ENCODE measurements at regions not wholly inside any gene's neighbourhood (a gene's known extent, or its start where the extent isn't known, plus 50 kb on each side); places are given as distances from the start of the nearest gene placed in this dataset.

DNA sequence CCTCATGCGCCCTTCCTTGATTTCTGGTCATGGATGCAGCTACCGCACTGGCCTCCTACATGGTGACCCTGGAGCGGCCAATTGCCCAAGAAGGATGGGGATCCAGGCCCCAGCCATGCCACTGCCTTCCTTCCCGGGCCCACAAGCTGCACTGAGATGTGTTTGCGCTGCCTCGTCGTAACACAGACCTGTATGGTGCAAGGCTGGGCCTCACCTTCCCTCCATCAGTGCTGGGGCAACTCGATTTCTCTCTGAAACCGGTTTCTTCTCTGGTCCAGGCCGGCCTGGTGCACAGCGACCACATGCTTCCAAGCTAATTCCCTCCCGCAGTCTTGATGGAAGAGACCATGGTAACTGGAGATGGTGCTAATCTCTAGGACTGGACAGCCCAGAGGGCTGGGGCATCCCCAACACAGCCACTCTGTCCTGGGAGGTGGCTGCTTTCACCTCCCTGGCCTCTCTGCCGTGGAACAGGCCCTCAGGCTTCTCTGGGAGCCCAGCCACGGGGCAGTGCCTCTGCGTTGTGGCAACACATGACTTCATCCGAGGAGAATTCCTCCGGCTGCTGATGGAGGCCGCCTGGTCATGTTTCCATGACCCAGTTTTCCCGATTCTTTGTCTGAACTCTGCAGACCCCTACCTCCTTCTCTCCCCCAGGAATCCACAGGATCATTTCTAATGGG, 184.2 kb downstream of the GLI2 start:
- Mint-ChIP-seq H3K27me3 (no peaks in the 10 kb centered on the region), H3K4me3 (no peak overlapping the region)
- CTCF ChIA-PET = no interaction called here

DNA sequence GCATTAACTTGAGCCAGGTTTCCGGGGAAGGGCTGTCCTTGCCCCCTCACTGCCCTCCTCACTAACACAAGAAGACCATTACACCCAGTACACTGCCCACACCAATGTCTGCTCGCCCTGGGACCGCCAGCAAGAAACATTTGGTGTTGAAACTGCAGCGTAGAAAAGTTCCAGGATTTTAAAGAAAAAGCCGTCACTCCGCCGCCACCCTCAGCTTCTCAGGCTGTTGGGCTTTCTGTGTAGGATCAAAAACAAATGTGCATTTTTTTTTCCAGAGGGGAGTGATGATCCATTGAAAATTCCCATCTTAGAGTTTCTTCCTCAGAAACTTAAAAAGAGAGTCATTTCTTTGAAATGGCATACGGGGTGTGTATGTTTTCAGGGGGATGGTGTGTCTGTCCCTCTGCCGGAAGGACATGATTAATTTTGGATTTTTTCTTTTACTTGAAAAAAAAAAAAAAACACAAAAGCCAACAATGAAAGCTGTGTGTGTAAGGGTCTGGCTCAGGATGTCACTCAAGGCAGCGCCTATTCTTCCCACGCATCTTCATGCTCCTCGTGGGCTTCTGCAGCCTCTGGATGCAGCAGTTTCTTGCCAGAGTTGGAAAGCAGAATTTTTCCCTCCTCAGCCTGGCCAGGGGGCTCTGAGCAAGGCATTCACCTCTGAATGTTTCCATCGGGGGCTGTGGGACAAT, 184.9 kb downstream of the GLI2 start:
- H3K4me3 Mint-ChIP-seq = no peak overlapping the region
- H3K36me3 Mint-ChIP-seq (ENCODE audit: low read depth) = no peaks in the 10 kb centered on the region
- no peaks in the 10 kb centered on the region for H3K9me3 Mint-ChIP-seq
- CTCF ChIA-PET = interaction anchor here (0.6 kb wide), 1 partner anchor 88 kb away, joined by 3 read pairs; no protein-coding TSS in a partner anchor
- no peak for DNase-seq
- no peaks in the 10 kb centered on the region for H3K4me1 Mint-ChIP-seq
- no peaks in the 10 kb centered on the region for H3K27me3 Mint-ChIP-seq
- no peak overlapping the region for H3K27ac Mint-ChIP-seq
- POLR2A ChIA-PET = no interaction called here

More for the DNA sequence above, 184.2 kb downstream of the GLI2 start:
- Mint-ChIP-seq H3K9me3 (no peaks in the 10 kb centered on the region), H3K36me3 (ENCODE audit: low read depth) (no peaks in the 10 kb centered on the region), H3K4me1 (no peaks in the 10 kb centered on the region), H3K27ac (no peak overlapping the region)
- no peak for DNase-seq
- POLR2A ChIA-PET = no interaction called here

DNA sequence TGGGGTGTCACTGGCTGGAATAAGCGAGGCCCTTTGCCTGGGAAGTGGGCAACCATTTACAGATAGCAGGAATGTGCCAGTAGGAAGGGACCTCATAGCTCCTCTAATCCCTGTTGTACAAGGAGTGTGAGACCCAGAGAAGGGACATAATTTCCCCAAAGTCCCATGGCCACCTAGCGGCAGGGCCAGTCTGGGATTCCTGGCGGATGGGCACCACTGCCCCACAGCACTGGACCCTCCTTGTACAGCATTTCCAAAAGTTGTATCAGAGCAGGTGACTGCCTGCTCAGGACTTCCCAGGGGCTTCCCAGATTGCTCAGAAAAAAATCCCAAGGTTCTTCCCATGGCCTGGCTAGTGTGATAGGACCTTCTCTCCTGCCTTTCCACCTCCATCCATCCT, 185.8 kb downstream of the GLI2 start:
- CTCF ChIA-PET = no interaction called here
- H3K9me3 Mint-ChIP-seq = no peaks in the 10 kb centered on the region
- no peaks in the 10 kb centered on the region for H3K27me3 Mint-ChIP-seq
- no peaks in the 10 kb centered on the region for H3K4me1 Mint-ChIP-seq
- POLR2A ChIA-PET = no interaction called here
- no peak overlapping the region for H3K4me3 Mint-ChIP-seq
- no peak overlapping the region for H3K27ac Mint-ChIP-seq
- no peaks in the 10 kb centered on the region for H3K36me3 Mint-ChIP-seq (ENCODE audit: low read depth)
- no peak for DNase-seq

DNA sequence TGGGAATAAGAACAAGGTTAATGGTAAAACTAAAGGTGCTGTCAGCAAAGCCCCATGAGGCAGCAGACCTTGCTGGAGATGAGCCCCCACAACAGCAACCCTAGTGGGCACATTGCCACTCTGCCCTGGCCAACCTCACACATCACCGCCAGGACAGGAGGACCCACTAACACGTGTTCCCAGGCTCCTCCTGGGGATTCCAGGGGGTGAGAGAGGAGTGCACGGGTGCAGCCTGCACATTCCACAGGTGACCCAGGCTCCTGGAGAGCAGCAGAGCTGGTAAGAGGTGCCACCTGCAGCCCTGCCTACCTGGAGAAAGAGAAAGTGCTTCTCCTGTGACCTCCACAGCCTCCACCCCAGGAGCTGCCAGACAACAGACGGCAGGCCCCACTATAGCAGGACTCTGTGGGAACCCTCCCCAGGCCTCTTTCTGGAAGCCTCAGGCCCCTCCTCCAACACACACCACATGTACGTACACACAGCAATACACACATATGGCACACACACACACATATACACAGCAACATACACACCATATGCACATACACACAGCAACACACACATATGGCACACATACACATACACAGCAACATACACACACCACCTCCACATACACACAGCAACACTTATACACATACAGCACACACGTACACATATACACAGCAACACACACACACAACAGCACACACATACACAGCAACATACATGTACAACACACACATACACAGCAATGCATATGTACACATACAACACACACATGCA, 187.1 kb downstream of the GLI2 start:
- H3K27me3 Mint-ChIP-seq = no peaks in the 10 kb centered on the region
- no peak for DNase-seq
- H3K36me3 Mint-ChIP-seq (ENCODE audit: low read depth) = no peaks in the 10 kb centered on the region
- H3K4me3 Mint-ChIP-seq = no peak overlapping the region
- H3K4me1 Mint-ChIP-seq = no peaks in the 10 kb centered on the region
- ChIA-PET POLR2A (no interaction called here), CTCF (no interaction called here)
- no peak overlapping the region for H3K27ac Mint-ChIP-seq
- H3K9me3 Mint-ChIP-seq = no peaks in the 10 kb centered on the region

DNA sequence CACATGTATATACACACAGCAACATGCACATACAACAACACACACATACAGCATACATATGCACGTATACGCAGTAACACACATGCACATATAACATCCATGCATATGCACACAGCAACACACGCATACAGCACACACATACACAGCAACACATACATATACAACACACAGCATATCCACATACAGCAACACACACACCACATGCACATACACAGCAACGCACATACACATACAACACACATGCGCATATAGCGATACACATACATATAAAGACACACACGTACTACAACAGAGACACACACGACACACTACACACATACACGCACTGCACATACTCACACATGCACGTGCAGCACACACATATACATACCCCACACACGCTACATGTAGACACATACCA, 187.8 kb downstream of the GLI2 start:
- Mint-ChIP-seq H3K27ac (no peak overlapping the region), H3K4me3 (no peak overlapping the region), H3K27me3 (no peaks in the 10 kb centered on the region), H3K36me3 (ENCODE audit: low read depth) (no peaks in the 10 kb centered on the region), H3K4me1 (no peaks in the 10 kb centered on the region), H3K9me3 (no peaks in the 10 kb centered on the region)
- ChIA-PET CTCF (no interaction called here), POLR2A (no interaction called here)
- no peak for DNase-seq

DNA sequence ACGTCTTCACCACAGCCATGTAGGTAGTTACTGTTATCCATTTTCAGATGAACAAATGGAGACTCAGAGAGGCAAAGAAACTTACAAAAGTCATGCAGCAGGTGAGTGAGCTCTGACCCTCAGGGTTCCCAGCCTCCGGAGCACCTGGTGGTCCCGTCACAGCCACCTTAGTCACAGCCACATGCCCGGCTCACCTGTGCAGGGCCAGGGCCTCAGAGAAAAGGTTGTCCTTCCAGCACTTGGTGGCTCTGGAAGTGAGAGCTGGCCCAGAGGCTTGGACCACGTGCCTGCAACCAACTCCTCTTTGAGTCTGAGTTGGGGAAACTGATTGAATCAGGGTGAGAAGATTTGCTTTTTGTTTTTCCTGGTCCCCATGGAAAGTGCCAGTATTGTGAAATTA, 189.3 kb downstream of the GLI2 start:
- no peak for DNase-seq
- POLR2A ChIA-PET = no interaction called here
- no peak overlapping the region for H3K27ac Mint-ChIP-seq
- H3K36me3 Mint-ChIP-seq (ENCODE audit: low read depth) = no peaks in the 10 kb centered on the region
- no peak overlapping the region for H3K4me3 Mint-ChIP-seq
- H3K9me3 Mint-ChIP-seq = no peaks in the 10 kb centered on the region
- H3K4me1 Mint-ChIP-seq = no peaks in the 10 kb centered on the region
- CTCF ChIA-PET = no interaction called here
- H3K27me3 Mint-ChIP-seq = no peaks in the 10 kb centered on the region

DNA sequence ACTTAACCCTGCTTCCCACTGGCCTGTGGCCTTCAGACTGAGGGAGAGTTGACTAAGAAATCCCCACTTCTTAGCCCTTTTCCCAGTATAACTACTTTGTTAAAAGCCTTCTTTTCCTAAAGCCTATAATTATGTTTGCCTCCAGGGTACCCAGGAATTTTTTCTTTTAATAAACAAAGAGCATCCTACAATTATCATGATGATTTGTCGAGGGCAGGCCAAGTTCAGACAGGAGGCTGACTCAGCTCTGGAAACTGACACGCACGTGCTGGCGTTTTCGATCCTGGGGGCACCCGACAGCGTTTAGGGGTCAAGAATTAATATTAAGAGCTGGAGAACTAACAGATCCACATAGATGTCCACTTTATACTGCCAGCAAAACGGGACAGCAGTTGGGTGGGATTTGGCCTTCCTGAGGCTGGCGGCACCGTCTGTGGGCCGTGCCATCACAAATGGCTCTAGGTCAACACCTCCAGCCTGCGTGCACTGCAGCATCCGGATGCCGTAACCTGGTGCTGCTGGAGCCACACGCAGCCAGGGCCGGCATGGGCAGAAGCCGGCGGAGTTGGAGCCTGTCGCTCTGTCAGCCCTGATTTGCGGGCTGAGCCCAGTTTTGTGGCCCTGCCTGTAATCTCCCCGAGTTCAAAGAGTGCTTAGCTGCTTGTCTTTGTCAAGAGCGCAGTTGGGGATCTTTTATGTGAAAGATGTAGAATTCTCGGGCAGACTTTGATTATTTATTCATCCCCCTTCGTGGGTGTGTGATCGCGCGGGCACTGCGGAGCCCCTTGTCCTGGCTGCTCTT, 191.0 kb downstream of the GLI2 start:
- ChIA-PET CTCF (no interaction called here), POLR2A (no interaction called here)
- no peak for DNase-seq
- H3K4me3 Mint-ChIP-seq = no peak overlapping the region
- H3K27me3 Mint-ChIP-seq = no peaks in the 10 kb centered on the region
- H3K9me3 Mint-ChIP-seq = no peaks in the 10 kb centered on the region
- H3K4me1 Mint-ChIP-seq = no peaks in the 10 kb centered on the region
- no peak overlapping the region for H3K27ac Mint-ChIP-seq
- no peaks in the 10 kb centered on the region for H3K36me3 Mint-ChIP-seq (ENCODE audit: low read depth)

DNA sequence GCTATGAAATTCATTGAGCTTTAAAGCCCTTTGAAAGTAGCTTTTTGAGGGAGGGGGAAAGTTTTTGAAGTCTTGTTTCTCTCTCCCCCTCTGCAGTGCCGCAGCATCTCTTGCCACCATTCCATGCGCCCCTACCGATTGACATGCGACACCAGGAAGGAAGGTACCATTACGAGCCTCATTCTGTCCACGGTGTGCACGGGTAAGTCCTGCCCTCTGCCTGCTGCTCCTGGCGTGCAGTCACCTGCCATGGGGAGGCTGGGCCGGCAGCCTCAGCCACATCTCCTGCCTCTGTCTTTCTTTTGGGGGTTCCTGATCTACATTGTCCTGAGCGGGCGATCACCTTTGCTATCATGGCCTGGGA, 191.6 kb downstream of the GLI2 start:
- Mint-ChIP-seq H3K4me3 (no peak overlapping the region), H3K4me1 (no peaks in the 10 kb centered on the region), H3K27me3 (no peaks in the 10 kb centered on the region), H3K27ac (no peak overlapping the region), H3K36me3 (ENCODE audit: low read depth) (no peaks in the 10 kb centered on the region), H3K9me3 (no peaks in the 10 kb centered on the region)
- no peak for DNase-seq
- CTCF ChIA-PET = no interaction called here
- POLR2A ChIA-PET = no interaction called here

DNA sequence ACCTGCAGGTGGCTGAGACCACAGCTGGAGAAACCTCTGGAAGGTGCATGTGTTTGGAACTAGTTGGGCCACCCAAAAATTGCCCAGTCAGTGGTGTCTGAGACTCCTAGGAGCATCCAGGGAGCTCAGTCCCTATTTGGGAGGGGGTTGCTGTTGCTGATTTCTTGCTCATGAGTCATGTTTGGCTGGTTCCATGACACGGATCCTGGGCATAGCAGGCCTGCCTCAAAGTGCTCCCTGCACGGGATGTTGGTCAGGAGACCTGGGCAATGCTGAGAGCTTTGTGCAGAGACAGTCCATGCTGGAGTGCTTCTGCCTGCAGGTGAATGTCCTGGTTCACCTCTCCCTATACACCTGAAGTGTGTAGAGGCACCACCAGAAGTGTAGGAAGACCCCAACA, 194.2 kb downstream of the GLI2 start:
- POLR2A ChIA-PET = no interaction called here
- no peak for DNase-seq
- Mint-ChIP-seq H3K4me1 (no peaks in the 10 kb centered on the region), H3K9me3 (no peaks in the 10 kb centered on the region), H3K4me3 (no peak overlapping the region), H3K36me3 (ENCODE audit: low read depth) (no peaks in the 10 kb centered on the region), H3K27me3 (no peaks in the 10 kb centered on the region), H3K27ac (no peak overlapping the region)
- CTCF ChIA-PET = no interaction called here

DNA sequence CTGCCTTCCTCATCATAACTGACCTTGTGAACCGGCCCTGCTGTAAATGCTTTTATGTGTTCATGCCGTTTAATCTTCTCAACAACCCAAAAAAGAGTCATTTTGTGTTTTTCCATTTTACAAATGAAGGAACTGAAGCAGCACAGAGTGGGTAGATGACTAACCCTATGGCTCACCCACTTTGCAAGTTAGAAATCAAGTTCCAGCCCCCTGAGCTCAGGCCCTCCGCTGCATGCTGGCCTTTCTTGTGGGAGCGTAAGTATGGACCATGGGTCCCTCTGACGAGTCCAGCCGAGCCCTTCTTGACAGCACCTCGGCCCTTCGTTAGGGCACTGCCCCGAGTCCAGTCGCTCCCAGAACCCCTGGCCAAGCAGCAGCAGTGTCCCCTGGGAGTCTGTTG, 194.6 kb downstream of the GLI2 start:
- Mint-ChIP-seq H3K4me1 (no peaks in the 10 kb centered on the region), H3K9me3 (no peaks in the 10 kb centered on the region), H3K4me3 (no peak overlapping the region), H3K27me3 (no peaks in the 10 kb centered on the region), H3K27ac (no peak overlapping the region), H3K36me3 (ENCODE audit: low read depth) (no peaks in the 10 kb centered on the region)
- POLR2A ChIA-PET = no interaction called here
- no peak for DNase-seq
- CTCF ChIA-PET = no interaction called here

DNA sequence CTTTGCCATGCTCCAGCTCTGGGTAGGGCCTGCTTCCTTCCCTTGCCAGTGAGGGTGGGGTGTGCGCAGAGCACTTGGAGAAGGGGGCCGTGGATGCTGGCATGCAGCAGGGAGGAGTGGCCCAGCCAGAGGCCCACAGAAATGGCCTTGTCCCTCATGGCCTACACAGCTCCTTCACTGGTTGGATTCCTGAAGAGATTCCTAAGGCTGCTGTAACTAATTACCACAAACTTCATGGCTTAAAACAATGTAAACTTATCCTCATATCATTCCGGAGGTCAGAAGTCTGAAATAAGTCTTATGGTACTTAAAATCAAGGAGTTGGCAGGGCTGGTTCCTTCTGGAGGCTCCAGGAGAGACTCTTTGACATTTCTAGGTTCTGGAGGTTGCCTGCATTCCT, 195.2 kb downstream of the GLI2 start:
- Mint-ChIP-seq H3K27me3 (no peaks in the 10 kb centered on the region), H3K9me3 (no peaks in the 10 kb centered on the region), H3K36me3 (ENCODE audit: low read depth) (no peaks in the 10 kb centered on the region), H3K4me3 (no peak overlapping the region), H3K4me1 (no peaks in the 10 kb centered on the region), H3K27ac (no peak overlapping the region)
- no peak for DNase-seq
- POLR2A ChIA-PET = no interaction called here
- CTCF ChIA-PET = no interaction called here

DNA sequence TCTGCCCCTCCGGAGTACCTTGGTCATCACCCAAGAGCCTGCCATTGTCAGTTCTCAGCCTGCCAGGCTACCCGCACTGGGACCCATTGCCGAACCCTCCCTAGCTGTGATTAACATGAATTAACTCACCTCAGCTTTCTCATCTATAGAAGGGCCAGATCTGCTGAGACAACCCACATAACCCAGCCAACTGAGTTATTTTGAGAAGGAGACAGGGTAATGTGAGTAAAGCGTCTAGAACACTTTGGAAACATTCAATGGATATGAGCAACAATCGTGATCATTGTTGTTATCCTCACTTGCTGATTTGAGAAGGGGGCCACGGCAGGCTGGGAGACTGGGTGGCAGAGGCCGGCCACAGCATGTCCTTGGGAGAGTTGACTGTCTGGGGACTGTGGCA, 196.8 kb downstream of the GLI2 start:
- no peaks in the 10 kb centered on the region for H3K36me3 Mint-ChIP-seq (ENCODE audit: low read depth)
- H3K27me3 Mint-ChIP-seq = no peaks in the 10 kb centered on the region
- no peak overlapping the region for H3K27ac Mint-ChIP-seq
- ChIA-PET POLR2A (no interaction called here), CTCF (no interaction called here)
- H3K4me3 Mint-ChIP-seq = no peak overlapping the region
- no peaks in the 10 kb centered on the region for H3K4me1 Mint-ChIP-seq
- no peak for DNase-seq
- H3K9me3 Mint-ChIP-seq = no peaks in the 10 kb centered on the region

DNA sequence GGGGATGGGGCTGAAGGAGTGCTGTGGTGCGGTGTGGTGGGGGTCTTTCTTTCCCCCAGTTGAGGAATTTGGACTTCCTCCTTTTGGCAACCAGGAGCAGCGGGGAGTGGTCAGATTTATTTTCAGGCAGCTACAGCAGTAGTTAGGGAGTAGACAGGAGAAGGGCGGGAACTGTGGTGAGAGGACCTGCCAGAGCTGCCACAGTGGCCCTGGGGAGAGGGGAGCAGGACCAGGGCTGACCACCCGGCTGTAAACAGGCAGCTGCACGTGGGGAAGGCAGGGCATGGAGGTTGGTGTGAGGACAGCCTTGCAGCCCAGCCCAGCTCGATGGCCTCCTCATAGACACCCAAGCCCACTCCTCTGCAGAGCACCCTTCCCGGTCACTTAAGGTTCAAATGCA, 197.2 kb downstream of the GLI2 start:
- CTCF ChIA-PET = no interaction called here
- no peaks in the 10 kb centered on the region for H3K27me3 Mint-ChIP-seq
- no peaks in the 10 kb centered on the region for H3K9me3 Mint-ChIP-seq
- no peaks in the 10 kb centered on the region for H3K36me3 Mint-ChIP-seq (ENCODE audit: low read depth)
- H3K4me1 Mint-ChIP-seq = no peaks in the 10 kb centered on the region
- POLR2A ChIA-PET = no interaction called here
- no peak overlapping the region for H3K4me3 Mint-ChIP-seq
- H3K27ac Mint-ChIP-seq = no peak overlapping the region
- DNase-seq = no peak
